ENCODE measurements at regions not wholly inside any gene's neighbourhood (a gene's known extent, or its start where the extent isn't known, plus 50 kb on each side); places are given as distances from the start of the nearest gene placed in this dataset.

- DNase-seq = no peak
Measured at GRCh38 chr2:226515344-226516055, 284.1 kb downstream of the IRS1 start.

- DNase-seq = no peak
Measured at GRCh38 chr2:226514895-226515294, 284.7 kb downstream of the IRS1 start.

- DNase-seq = no peak
Measured at GRCh38 chr2:226511311-226511710, 288.3 kb downstream of the IRS1 start.

DNA sequence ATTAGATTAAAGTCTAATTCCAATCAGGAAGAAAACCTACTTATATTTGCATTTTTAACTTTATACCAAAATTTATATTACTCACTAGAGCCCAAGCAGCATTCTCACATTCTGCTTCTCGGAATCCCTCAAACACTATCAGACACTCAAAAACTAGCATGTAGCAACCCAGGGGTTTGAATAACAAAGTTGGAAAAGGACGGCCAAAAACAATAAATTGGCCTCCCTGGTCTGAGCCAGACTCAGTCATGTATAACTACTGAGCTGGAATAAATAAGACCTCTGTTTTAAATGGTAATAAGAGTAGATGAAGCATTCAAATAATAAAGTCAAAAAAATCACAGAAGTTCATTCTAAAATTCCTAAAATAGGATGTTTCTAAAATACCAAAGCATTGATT, 290.9 kb downstream of the IRS1 start:
- DNase-seq = no peak

DNA sequence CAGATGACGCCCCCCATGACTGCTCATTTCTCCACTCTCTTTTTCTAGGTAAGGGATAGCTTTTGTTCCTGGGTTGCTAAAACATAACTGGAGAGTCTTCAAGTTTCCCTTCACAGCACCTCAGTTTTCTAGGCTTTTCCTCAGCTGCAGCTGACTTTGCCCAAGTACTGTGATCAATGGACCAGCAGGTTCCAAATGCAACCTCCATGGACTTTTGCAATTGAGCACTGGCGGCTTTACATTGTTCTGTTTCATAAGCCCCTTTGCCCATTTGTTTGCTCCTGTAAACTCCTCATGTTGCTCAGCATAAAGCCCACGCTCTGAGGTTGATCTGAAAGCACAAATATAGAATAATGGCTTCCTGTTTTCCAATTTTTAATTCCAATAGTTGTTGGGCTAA, 291.6 kb downstream of the IRS1 start:
- DNase-seq = no peak

DNA sequence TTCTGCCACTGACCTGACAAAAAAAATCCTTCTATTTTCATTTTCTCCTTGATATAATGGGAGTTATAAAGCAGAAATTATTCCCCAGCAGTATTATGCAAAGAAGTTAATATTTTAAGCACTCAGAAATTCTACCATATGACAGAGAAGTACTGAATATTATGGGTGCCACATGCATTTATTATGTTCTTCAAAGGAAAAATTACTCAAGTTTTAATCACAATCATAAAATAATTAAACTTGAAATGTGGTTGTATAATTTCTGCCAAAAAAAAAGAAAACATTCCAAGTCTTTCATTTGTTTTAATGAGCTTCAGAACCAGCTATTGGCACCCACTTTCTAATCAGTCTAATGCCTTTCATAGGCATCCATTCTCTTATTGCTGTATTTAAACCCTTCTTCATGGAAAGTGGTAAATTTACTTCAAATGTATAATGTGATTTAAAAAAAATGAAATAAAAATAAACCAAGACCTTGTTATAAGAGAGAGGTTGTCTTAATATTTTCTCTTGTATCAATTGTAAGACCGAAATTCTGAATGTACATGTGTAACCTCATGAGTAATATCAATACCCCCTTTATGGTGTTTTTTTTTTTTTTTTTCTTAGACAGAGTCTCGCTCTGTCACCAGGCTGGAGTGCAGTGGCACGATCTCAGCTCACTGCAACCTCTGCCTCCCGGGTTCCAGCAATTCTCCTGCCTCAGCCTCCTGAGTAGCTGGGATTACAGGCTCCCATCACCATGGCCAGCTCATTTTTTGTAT, 302.3 kb downstream of the IRS1 start:
- DNase-seq = no peak

GRCh38 chr2:226496273-226496550, 303.4 kb downstream of the IRS1 start:
- DNase-seq = no peak

- DNase-seq = no peak
Measured at GRCh38 chr2:226495466-226496272, 304.0 kb downstream of the IRS1 start.

DNA sequence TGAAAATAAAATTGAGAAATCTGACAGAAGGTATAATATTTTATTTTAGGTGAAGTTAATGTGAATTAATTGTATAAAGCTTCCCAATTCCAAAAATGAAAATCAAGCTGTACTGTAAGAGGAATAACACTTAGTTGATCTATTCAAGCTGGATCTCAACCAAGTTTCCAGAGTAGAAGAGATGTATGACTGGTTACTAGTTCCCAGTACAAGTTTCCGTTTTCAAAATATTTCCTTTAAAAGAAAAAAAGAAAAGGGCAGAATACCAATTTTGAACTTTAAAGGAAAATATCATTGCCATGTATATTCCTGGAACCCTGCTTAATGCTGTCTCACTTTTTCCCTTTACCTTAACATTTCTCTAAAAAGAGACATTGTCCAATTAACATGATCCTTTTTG, 308.5 kb downstream of the IRS1 start:
- DNase-seq = no peak

- no peak for DNase-seq
Measured at GRCh38 chr2:226489775-226490541, 309.7 kb downstream of the IRS1 start.

DNA sequence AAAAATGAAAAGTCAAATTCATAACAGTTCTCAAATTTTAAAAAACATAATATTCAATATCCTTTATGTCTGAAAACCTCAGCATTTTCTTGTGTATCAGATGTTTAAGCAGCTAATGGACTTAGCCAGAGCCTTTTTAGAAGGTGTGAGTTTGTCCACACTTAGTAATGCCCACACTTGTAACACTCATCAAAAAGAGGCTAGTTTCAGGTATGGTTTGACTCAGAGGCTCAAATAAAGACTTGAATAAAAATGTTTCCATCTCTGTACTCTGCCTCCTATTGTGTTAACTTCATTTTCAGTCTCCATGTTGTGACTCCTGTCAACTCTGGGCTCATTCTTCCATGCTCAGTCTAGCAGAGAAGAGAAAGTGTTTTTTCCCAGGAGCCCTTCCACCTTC, 311.6 kb downstream of the IRS1 start:
- no peak for DNase-seq

- no peak for DNase-seq
Measured at GRCh38 chr2:226487573-226487972, 312.0 kb downstream of the IRS1 start.

- DNase-seq = no peak
Measured at GRCh38 chr2:226483745-226484619, 315.6 kb downstream of the IRS1 start.

DNA sequence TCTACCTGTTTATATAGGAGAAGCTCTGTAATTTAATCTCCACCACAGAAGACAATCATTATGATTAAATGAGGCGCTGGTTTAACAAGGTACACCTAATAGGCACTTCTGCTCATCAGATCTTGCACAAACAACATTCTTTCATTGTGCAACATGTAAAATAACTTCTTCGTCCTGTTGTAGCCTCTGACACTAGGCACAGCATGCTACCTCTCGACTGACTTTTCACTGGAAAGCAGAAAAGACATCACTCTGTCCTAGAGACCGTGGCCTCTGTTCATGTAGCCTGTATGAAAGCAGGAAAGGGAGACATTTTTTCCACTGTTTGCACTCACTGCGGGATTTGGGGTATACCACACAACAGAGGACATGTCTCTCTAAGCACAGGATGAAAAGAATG, 316.5 kb downstream of the IRS1 start:
- no peak for DNase-seq

DNA sequence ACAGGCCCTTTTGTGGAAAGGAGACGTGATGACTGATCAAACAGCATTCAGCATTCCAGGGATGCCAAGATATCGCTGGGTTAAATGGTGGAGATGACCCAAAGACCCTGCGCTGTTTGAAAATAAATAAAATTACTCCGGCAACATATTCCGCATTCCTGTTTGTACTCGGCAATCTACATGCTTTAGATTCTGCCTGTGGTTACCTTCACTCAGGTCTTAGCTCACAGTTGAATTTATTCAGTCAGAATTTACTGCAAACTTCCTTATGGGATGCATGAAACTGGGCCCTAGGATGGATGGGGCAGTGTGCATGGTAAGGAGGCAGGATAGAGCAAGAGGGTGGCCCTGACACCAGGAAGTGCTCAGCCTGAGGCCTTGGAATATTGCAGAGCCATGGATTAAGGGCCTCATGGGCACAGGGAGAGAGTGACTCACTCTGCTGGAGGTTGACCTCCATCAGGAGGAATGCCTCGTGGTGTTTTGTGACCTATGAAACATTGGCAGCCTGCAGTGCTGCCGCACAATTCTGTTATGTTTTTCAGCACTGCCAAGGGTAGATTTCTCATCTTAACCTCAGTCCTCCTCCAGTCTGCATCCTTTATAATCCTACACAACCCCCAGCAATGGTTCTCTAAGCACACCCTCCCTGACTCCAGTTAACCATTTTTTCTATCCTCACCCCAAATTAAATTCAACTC, 321.4 kb downstream of the IRS1 start:
- DNase-seq = no peak

DNA sequence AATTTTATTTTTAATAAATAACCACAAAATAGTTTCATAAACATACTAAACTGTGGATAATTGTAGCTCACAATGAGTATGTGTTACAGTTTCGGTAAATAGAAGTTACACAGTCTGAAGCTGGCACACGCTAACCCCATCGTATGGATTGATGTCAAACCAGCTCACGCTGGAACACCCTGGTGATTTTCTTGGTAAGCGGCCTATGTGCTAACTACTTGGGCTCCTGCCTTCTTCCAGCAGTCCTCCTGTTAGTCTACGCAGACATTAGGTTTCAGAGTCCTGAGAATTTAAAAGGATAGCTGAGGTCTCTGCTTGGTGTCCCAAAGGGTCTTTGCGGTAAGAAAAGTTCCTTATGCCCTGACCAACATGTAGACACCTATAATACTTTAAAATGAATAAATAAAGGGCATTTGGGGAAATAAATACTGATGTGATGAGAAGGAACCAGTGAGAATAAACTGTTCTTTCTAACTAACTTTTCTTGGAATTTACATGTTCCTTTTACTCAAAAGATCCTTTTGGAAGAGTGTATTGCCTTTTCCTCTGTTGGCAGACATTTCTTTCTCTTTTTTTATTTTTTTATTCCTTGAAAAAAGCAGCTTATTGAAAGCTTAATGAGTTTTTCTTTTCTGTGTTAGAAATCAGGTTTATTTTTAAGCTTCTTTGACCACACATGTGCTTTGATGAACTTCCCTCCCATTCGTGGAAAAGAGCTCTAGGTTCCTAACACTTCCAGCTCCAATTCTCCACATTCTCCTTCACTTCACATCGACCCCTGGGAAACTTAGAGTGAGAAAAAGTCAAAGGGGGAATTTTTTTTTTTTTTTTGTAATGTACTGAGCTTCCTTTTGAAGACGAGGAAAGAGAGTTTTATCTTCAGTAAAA, 322.2 kb downstream of the IRS1 start:
- no peak for DNase-seq

GRCh38 chr2:226475650-226476049, 324.0 kb downstream of the IRS1 start:
- no peak for DNase-seq

GRCh38 chr2:226474131-226474530, 325.5 kb downstream of the IRS1 start:
- no peak for DNase-seq

DNA sequence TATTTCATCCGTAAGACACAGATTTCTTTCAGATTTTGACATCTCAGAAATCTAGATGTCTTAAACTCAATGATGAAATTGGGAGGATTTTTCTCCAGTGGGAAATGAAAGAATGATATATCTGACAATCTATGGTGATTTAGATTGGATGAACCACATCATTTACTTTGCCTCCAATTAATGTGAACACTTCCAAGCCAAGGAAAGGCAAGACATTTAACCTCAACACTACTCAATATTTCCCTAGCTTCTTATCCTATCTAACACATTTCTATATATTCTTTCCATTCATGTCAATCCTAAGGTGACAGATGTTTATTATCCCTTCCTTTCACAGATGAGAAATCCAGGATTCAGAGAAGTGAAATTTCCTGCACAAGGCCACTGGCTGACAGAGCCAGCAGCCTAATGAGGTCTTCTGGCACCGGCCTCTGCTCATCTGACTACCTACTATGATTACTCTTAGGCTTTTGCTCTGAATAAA, 327.6 kb downstream of the IRS1 start:
- DNase-seq = no peak

DNA sequence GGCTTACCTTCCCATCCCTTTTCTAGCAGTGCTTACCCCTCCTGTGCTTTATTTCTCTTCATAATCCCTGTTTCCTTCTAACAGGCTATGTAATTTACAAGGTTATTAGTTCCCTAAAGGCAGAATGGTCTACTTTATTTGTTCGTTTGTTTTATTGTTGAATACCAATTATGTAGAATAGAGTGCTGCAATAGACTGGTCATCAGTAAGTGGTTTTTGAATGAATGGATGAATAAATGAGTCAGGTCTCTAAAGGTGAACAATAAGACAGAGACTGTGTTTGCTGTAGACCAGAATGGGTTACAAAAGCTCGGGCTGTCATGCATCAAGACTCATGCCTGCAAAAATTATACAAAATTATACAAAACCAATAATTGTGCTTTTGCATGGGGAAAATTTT, 332.0 kb downstream of the IRS1 start:
- DNase-seq = no peak

All from stimulated activated CD4-positive, alpha-beta T cell treated with anti-CD3 and anti-CD28 coated beads, Interleukin-12 subunit alpha, Interleukin-12 subunit beta, amount 100 ng/mL, for 4 hours (primary cell).